Prostate gland (tissue), 1 donor: ENCODE measurements at regions not wholly inside any gene's neighbourhood (a gene's known extent, or its start where the extent isn't known, plus 50 kb on each side); places are given as distances from the start of the nearest gene placed in this dataset.

Experiments used
- POLR2A ChIP-seq: fragments of 450-650 bp; IDR thresholded peaks from one replicate; pipeline ENCODE4 v1.6.1; 2016; ENCODE audit warnings: antibody characterized with exemption, mild to moderate bottlenecking
- POLR2AphosphoS5 ChIP-seq: sonication (generic); formaldehyde crosslinking; IDR thresholded peaks from one replicate; pipeline ENCODE4 v1.6.1; 2017; ENCODE audit warnings: antibody characterized with exemption

- TF ChIP-seq POLR2AphosphoS5 (no peak), POLR2A (no peak)
These were observed 193.4 kb upstream of the STEAP4 start for GRCh38 chr7:88500131-88500530.
